Fibroblast of the conjunctiva (primary cell): ENCODE measurements at regions not wholly inside any gene's neighbourhood (a gene's known extent, or its start where the extent isn't known, plus 50 kb on each side); places are given as distances from the start of the nearest gene placed in this dataset.
"Not testable (repeated sequence)": the region's sequence is repeated elsewhere in the genome, so short reads cannot be mapped to it uniquely, and the experiment has no call there.

Experiments used
- DNase-seq: peaks from one replicate; pipeline ENCODE4 v3.0.0-alpha.2; 2010; ENCODE audit warnings: low read depth

- DNase-seq = no peak
Measured at GRCh38 chr16:76984196-76984595, 206.8 kb upstream of the MON1B start.

- DNase-seq = no peak
Measured at GRCh38 chr16:76985392-76986045, 205.5 kb upstream of the MON1B start.

GRCh38 chr16:76988526-76988925 is 202.5 kb upstream of the MON1B start:
- DNase-seq = no peak

- DNase-seq = no peak
Measured at GRCh38 chr16:77002644-77003043, 188.3 kb upstream of the MON1B start.

- no peak for DNase-seq
Measured at GRCh38 chr16:77009453-77009852, 181.5 kb upstream of the MON1B start.

- no peak for DNase-seq
Measured at GRCh38 chr16:77014441-77014840, 176.5 kb upstream of the MON1B start.

GRCh38 chr16:77030600-77030999 is 160.4 kb upstream of the MON1B start:
- DNase-seq = no peak

GRCh38 chr16:77033516-77033915 is 157.5 kb upstream of the MON1B start:
- no peak for DNase-seq

GRCh38 chr16:77035361-77035760 is 155.6 kb upstream of the MON1B start:
- no peak for DNase-seq

GRCh38 chr16:77037696-77038347 is 153.2 kb upstream of the MON1B start:
- no peak for DNase-seq

- DNase-seq = no peak
Measured at GRCh38 chr16:77041468-77041867, 149.5 kb upstream of the MON1B start.

- peak; percentile 12 for DNase-seq
Measured at GRCh38 chr16:77043076-77043475, 147.9 kb upstream of the MON1B start.

- DNase-seq = no peak
Measured at GRCh38 chr16:77046206-77046605, 144.8 kb upstream of the MON1B start.

- DNase-seq = no peak
Measured at GRCh38 chr16:77048085-77048484, 142.9 kb upstream of the MON1B start.

GRCh38 chr16:77049577-77049976 is 141.4 kb upstream of the MON1B start:
- no peak for DNase-seq

- not testable (repeated sequence) for DNase-seq
Measured at GRCh38 chr16:77056597-77056996, 134.4 kb upstream of the MON1B start.

- DNase-seq = no peak
Measured at GRCh38 chr16:77057161-77057774, 133.7 kb upstream of the MON1B start.

GRCh38 chr16:77059446-77059845 is 131.5 kb upstream of the MON1B start:
- DNase-seq = no peak

GRCh38 chr16:77060614-77061013 is 130.4 kb upstream of the MON1B start:
- DNase-seq = no peak

GRCh38 chr16:77062878-77063675 is 127.9 kb upstream of the MON1B start:
- DNase-seq = no peak

- DNase-seq = no peak
Measured at GRCh38 chr16:77063676-77064016, 127.3 kb upstream of the MON1B start.

GRCh38 chr16:77064037-77064436 is 127.0 kb upstream of the MON1B start:
- no peak for DNase-seq
